Erythroblast (primary cell): ENCODE measurements at regions not wholly inside any gene's neighbourhood (a gene's known extent, or its start where the extent isn't known, plus 50 kb on each side); places are given as distances from the start of the nearest gene placed in this dataset.

Experiments used
- GATA1 ChIP-seq: IDR thresholded peaks from 2 replicates; pipeline ENCODE4 v1.6.1; 2011; ENCODE audit warnings: low read depth, mild to moderate bottlenecking, control low read depth, low read length, moderate library complexity
- POLR2A ChIP-seq: IDR thresholded peaks from 2 replicates; pipeline ENCODE4 v1.6.1; 2011; ENCODE audit warnings: mild to moderate bottlenecking, low read length

DNA sequence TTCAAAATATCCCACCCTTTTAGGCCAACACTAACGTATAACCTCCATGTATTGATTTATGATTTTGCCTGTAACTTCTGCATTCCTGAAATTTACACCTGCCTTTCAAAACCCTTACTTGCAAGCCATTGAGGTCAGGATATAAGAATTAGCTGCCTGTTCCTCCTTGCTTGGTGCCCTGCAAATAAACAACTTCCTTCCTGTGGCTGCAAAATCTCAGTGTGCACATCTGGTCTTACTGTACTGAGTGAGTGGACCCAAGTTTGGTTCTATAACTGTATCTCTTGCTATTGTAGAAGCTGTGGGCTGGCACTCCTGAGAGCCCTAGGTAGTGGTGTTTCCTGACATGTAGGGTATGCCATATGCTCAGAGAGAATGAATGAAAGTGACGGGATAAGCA, 191.1 kb upstream of the RASGRP1 start:
- TF ChIP-seq POLR2A: no peak
- TF ChIP-seq GATA1: no peak
